Ovary (tissue), 7 donors: ENCODE measurements at regions not wholly inside any gene's neighbourhood (a gene's known extent, or its start where the extent isn't known, plus 50 kb on each side); places are given as distances from the start of the nearest gene placed in this dataset.

ENCODE experiments used
- DNase-seq, 5 donors: peaks; one replicate each; pipeline ENCODE4 v3.0.0-alpha.2; 2019 to 2020
- H3K27ac ChIP-seq, 2 donors: fragments of 200-600 bp; one replicate each; pipeline versions ENCODE4 v1.5.1 to v1.8.0; 2019 to 2022
- H3K27me3 ChIP-seq: fragments of 200-600 bp; one replicate; pipeline ENCODE4 v1.8.0; 2022
- H3K36me3 ChIP-seq: fragments of 200-600 bp; sonication (generic); one replicate; pipeline ENCODE4 v1.5.1; 2019
- H3K4me1 ChIP-seq: one replicate; pipeline ENCODE4 v1.8.1; 2013; ENCODE audit warnings: mild to moderate bottlenecking, moderate library complexity; ENCODE audit not compliant: insufficient read depth
- H3K4me3 ChIP-seq: fragments of 200-600 bp; sonication (generic); one replicate; pipeline ENCODE4 v1.5.1; 2017
- H3K9me3 ChIP-seq, 2 donors: fragments of 200-600 bp in 1 of 2; sonication (generic) in 1 of 2; one replicate each; pipeline versions ENCODE4 v1.5.1 to v1.8.1; 2013 to 2019; ENCODE audit warnings: mild to moderate bottlenecking in 1 of 2, moderate library complexity in 1 of 2
- CTCF ChIP-seq, 3 donors: fragments of 450-650 bp in 2 of 3; fragments of 200-600 bp in 1 of 3; IDR thresholded peaks; one replicate each; pipeline versions ENCODE4 v1.5.1 to v1.8.0; 2016 to 2022; ENCODE audit warnings: antibody characterized with exemption in 3 of 3, mild to moderate bottlenecking in 1 of 3
- EP300 ChIP-seq: sonication (generic); formaldehyde crosslinking; IDR thresholded peaks from one replicate; pipeline ENCODE4 v1.6.1; 2017; ENCODE audit warnings: antibody characterized with exemption
- POLR2A ChIP-seq: fragments of 450-650 bp; IDR thresholded peaks from one replicate; pipeline ENCODE4 v1.6.1; 2017; ENCODE audit warnings: antibody characterized with exemption, mild to moderate bottlenecking, moderate library complexity
- WGBS, 3 donors: extraction: QIAGEN DNeasy Blood & Tissue Kit in 1 of 3; methylation state at CpG; one replicate each; pipeline versions ENCODE4 v1.1.5 to v1.1.7; 2013 to 2017; 5-methylcytosine and 5-hydroxymethylcytosine counted together
- intact Hi-C, 4 donors: fragments of 100-400 bp; cut with DNase I; formaldehyde crosslinking; loops; one replicate each; pipeline versions ENCODE4 v1.11.0 to v1.15.1; 2022 to 2023
- donor health status: DM: no; HTN: no; CAD: no; lungs with moderate emphysema.
- donor health status: DM: no; HTN: no; CAD: no.
- donor health status: Bipolar disorder and iron deficiency.
- donor health status: DM: no; HTN: no; CAD: no.
- donor health status: DM: yes; HTN: yes; CAD: no.

- Histone ChIP-seq H3K4me1 (peaks cover 2% of the 10 kb centered on the region), H3K36me3 (no peaks in the 10 kb centered on the region), H3K27ac (no peak overlapping the region), H3K27me3 (no peaks in the 10 kb centered on the region), H3K9me3 (no peaks in the 10 kb centered on the region), H3K4me3 (no peak overlapping the region)
- TF ChIP-seq CTCF (IDR thresholded peaks at IDR 0.05) (no peak), EP300 (no peak), POLR2A (no peak)
- intact Hi-C loops = no loop called here
- 68 to 73% (median 72%) methylated on average over 4 of the region's 4 CpGs for WGBS, 3 donors
- DNase-seq = no peak
These were observed 540.8 kb downstream of the SOX6 start for GRCh38 chr11:15815246-15816195.

- Histone ChIP-seq H3K36me3 (no peaks in the 10 kb centered on the region), H3K4me3 (no peak overlapping the region), H3K27me3 (no peaks in the 10 kb centered on the region), H3K9me3 (no peaks in the 10 kb centered on the region), H3K4me1 (peaks cover 2% of the 10 kb centered on the region), H3K27ac (no peak overlapping the region)
- intact Hi-C loops = no loop called here
- WGBS, 3 donors = 27 to 49% (median 44%) methylated on average over 2 of the region's 2 CpGs
- peak in 1 of 5 donors; percentile 27 for DNase-seq
- TF ChIP-seq POLR2A (no peak), EP300 (no peak), CTCF (IDR thresholded peaks at IDR 0.05) (no peak)
These were observed 540.0 kb downstream of the SOX6 start for GRCh38 chr11:15816260-15816871.

- Histone ChIP-seq H3K36me3 (no peaks in the 10 kb centered on the region), H3K4me1 (peaks cover 2% of the 10 kb centered on the region), H3K27ac (no peak overlapping the region), H3K27me3 (no peaks in the 10 kb centered on the region), H3K9me3 (no peaks in the 10 kb centered on the region), H3K4me3 (no peak overlapping the region)
- 62 to 77% (median 67%) methylated on average over 5 of the region's 5 CpGs for WGBS, 3 donors
- TF ChIP-seq CTCF (IDR thresholded peaks at IDR 0.05) (no peak), POLR2A (no peak), EP300 (no peak)
- no peak for DNase-seq
- intact Hi-C loops = no loop called here
These were observed 539.3 kb downstream of the SOX6 start for GRCh38 chr11:15817001-15817400.

- H3K9me3 ChIP-seq = no peaks in the 10 kb centered on the region
- 29 to 38% (median 29%) methylated on average over 6 of the region's 6 CpGs for WGBS, 3 donors
- no peak overlapping the region for H3K27ac ChIP-seq
These were observed 538.1 kb downstream of the SOX6 start for GRCh38 chr11:15818132-15818842.

More at GRCh38 chr11:15818132-15818842, 538.1 kb downstream of the SOX6 start:
- no peak for TF ChIP-seq EP300
- no peak for TF ChIP-seq POLR2A
- TF ChIP-seq CTCF (IDR thresholded peaks at IDR 0.05) = no peak
- H3K4me3 ChIP-seq = no peak overlapping the region
- H3K4me1 ChIP-seq = peaks cover 2% of the 10 kb centered on the region
- DNase-seq = no peak
- no peaks in the 10 kb centered on the region for H3K36me3 ChIP-seq
- intact Hi-C loops = no loop called here
- no peaks in the 10 kb centered on the region for H3K27me3 ChIP-seq
